Activated CD8-positive, alpha-beta T cell treated with anti-CD3 and anti-CD28 coated beads for 36 hours (primary cell): ENCODE measurements at regions not wholly inside any gene's neighbourhood (a gene's known extent, or its start where the extent isn't known, plus 50 kb on each side); places are given as distances from the start of the nearest gene placed in this dataset.

Source experiments
- ATAC-seq: fragments of 200-7000 bp; cut with Tn5 transposase; one replicate; pipeline ENCODE4 v1.10.0; 2021; ENCODE audit warnings: mild to moderate bottlenecking, moderate library complexity
- CTCF ChIA-PET: fragments of 350-600 bp; sonication (Branson Sonifier 250); formaldehyde crosslinking; loops from one replicate; lab custom pipeline; 2021; ENCODE audit warnings: antibody characterized with exemption; lab: Charles Lee
- POLR2A ChIA-PET: fragments of 350-600 bp; sonication (Branson Sonifier 250); formaldehyde crosslinking; loops from one replicate; lab custom pipeline; 2021; ENCODE audit warnings: antibody characterized with exemption; lab: Charles Lee
- DNase-seq: peaks from one replicate; pipeline ENCODE4 v3.0.0-alpha.2; 2020
- H3K27ac Mint-ChIP-seq: one replicate; pipeline ENCODE4 v1.8.0; 2021; ENCODE audit warnings: mild to moderate bottlenecking, mixed read lengths
- H3K27me3 Mint-ChIP-seq: one replicate; pipeline ENCODE4 v1.8.0; 2021; ENCODE audit warnings: mixed read lengths
- H3K36me3 Mint-ChIP-seq: one replicate; pipeline ENCODE4 v1.8.0; 2021; ENCODE audit warnings: low read depth, mixed read lengths
- H3K4me1 Mint-ChIP-seq: one replicate; pipeline ENCODE4 v1.8.0; 2021; ENCODE audit warnings: low read depth, mixed read lengths
- H3K4me3 Mint-ChIP-seq: one replicate; pipeline ENCODE4 v1.8.0; 2021; ENCODE audit warnings: mild to moderate bottlenecking, moderate library complexity, mixed read lengths
- H3K9me3 Mint-ChIP-seq: one replicate; pipeline ENCODE4 v1.8.0; 2021; ENCODE audit warnings: mixed read lengths
- intact Hi-C: fragments of 100-400 bp; cut with micrococcal nuclease; formaldehyde crosslinking; loops from one replicate; pipeline ENCODE4 v1.10.0; 2022
- TF ChIP-seq, protein P1 (sequence below): fragments of 200-600 bp; IDR thresholded peaks from one replicate; pipeline ENCODE4 v1.8.0; 2022; ENCODE audit warnings: antibody characterized with exemption, mild to moderate bottlenecking

DNA sequence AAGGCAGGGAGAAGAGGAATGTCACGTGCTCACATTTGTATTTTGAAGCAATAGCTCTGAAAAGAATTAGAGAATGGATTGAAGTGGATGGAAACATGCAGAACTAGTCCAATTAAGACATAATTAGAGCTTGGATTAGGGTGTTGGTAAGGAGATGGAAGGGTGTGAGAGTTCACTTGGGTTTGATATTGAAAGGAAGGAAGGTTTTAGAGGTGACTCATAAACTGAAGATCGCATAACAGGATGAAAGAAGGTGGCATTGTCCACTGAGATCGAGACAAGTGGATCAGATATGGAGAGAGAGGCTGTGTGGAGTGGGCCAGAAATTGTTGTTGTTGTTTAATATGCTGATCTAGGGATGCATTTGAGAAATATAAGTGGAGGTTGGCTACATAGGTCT, 244.0 kb upstream of the SMIM31 start:
- no peak for ATAC-seq
- DNase-seq: no peak
- no peak overlapping the region for H3K27ac Mint-ChIP-seq
- H3K9me3 Mint-ChIP-seq: no peaks in the 10 kb centered on the region
- TF ChIP-seq, protein P1, sequence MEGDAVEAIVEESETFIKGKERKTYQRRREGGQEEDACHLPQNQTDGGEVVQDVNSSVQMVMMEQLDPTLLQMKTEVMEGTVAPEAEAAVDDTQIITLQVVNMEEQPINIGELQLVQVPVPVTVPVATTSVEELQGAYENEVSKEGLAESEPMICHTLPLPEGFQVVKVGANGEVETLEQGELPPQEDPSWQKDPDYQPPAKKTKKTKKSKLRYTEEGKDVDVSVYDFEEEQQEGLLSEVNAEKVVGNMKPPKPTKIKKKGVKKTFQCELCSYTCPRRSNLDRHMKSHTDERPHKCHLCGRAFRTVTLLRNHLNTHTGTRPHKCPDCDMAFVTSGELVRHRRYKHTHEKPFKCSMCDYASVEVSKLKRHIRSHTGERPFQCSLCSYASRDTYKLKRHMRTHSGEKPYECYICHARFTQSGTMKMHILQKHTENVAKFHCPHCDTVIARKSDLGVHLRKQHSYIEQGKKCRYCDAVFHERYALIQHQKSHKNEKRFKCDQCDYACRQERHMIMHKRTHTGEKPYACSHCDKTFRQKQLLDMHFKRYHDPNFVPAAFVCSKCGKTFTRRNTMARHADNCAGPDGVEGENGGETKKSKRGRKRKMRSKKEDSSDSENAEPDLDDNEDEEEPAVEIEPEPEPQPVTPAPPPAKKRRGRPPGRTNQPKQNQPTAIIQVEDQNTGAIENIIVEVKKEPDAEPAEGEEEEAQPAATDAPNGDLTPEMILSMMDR: no peak
- CTCF ChIA-PET: no interaction called here
- no peaks in the 10 kb centered on the region for H3K4me1 Mint-ChIP-seq
- intact Hi-C loops: no loop called here
- no peaks in the 10 kb centered on the region for H3K27me3 Mint-ChIP-seq
- H3K4me3 Mint-ChIP-seq: no peak overlapping the region
- POLR2A ChIA-PET: no interaction called here
- no peaks in the 10 kb centered on the region for H3K36me3 Mint-ChIP-seq

DNA sequence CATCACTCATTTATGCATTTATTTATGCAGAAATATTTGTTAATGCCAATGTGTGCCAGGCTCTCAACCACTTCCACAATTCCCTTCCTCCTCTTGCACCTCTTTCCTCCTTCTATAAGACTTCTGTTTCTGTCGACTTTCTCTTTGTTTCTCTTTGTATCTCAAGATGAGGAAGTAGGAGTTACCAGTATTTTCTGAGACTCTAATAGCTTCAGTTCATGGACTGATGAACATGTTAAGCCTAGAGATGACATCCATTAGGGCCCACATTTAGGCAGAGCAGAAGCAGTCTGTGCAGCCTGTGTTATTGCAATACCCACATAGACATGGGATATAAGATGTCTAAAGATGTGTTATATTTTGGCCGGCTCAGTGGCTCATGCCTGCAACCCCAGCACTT, 241.8 kb upstream of the SMIM31 start:
- H3K27me3 Mint-ChIP-seq: no peaks in the 10 kb centered on the region
- no peaks in the 10 kb centered on the region for H3K9me3 Mint-ChIP-seq
- H3K4me3 Mint-ChIP-seq: no peak overlapping the region
- ATAC-seq (no peak), DNase-seq (no peak)
- TF ChIP-seq, protein P1: no peak
- H3K27ac Mint-ChIP-seq: no peak overlapping the region
- CTCF ChIA-PET: no interaction called here
- intact Hi-C loops: no loop called here
- H3K36me3 Mint-ChIP-seq: no peaks in the 10 kb centered on the region
- no peaks in the 10 kb centered on the region for H3K4me1 Mint-ChIP-seq
- POLR2A ChIA-PET: no interaction called here

DNA sequence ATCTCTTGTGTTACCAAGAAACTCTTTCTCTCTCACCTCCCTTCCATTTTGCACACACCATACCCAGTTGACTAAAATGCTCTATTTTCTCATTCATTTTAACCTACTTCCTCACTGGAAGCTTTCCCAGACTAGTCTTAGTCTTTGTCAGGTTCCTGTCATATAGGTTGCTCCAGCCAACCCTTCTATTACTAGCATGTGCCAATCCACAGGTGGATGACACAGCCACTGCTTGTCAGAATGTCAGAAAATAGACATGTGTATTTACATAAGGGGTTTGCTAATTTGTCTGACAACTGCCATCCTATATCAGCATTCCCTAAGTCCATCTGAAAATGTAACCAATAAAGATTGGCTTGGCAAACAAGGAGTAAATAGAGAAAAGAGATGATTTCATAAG, 239.2 kb upstream of the SMIM31 start:
- intact Hi-C loops: no loop called here
- Mint-ChIP-seq H3K27me3 (no peaks in the 10 kb centered on the region), H3K9me3 (no peaks in the 10 kb centered on the region), H3K4me3 (no peak overlapping the region), H3K4me1 (no peaks in the 10 kb centered on the region), H3K36me3 (no peaks in the 10 kb centered on the region), H3K27ac (no peak overlapping the region)
- ATAC-seq: no peak
- ChIA-PET POLR2A (no interaction called here), CTCF (no interaction called here)
- no peak for DNase-seq
- TF ChIP-seq, protein P1: no peak

DNA sequence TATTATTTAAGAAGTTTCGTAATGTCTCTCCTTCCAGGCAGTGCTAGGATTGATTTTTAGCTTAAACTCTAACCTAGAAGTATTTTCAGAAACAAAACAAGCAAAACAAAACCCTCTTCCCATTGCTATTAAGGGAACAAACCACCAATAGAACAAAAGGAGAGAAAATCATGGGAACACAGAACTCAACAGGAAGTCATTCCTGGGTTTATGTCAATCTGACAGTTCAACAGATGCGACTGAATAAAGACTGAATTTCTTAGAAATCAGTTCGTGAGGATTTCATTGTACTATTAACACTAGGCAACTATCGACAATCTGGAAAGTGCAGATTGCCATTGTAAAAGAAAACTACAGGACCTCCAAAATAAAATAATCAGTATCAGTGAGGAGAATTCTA, 229.1 kb upstream of the SMIM31 start:
- Mint-ChIP-seq H3K4me1 (no peaks in the 10 kb centered on the region), H3K27ac (no peak overlapping the region), H3K36me3 (no peaks in the 10 kb centered on the region), H3K4me3 (no peak overlapping the region), H3K27me3 (no peaks in the 10 kb centered on the region), H3K9me3 (no peaks in the 10 kb centered on the region)
- ChIA-PET CTCF (no interaction called here), POLR2A (no interaction called here)
- ATAC-seq (no peak), DNase-seq (no peak)
- TF ChIP-seq, protein P1: no peak
- intact Hi-C loops: no loop called here

DNA sequence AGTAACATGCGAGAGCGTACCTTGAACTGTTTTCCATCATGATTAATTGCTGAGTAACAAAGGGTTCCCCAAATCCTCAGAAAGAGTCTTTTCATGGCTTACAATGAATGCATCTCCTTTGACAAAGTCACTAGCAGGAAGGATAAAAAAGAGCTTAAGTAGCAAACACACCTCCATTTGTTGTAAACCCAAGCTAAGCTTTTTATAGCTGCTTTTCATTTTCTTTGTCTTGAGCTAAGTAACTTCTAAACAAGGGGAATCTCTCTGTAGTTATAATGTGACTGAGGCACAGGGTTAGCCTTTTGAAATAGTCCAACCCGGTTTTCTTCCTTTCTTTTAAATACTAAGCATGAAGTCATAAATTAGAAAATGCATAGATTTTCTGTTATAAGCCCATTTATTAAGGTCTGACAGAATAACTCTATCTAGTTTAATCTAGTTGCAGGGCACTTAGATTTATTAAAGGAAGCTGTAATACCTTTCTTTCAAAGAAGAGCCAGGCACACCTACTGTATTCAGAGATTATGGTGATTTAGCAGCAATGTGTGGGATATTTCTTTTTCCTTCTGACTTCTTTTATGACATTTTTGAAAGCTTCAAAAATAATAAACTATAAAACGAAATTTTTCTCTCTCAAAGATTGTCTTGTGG, 226.9 kb upstream of the SMIM31 start:
- CTCF ChIA-PET: no interaction called here

More for the DNA sequence above, 226.9 kb upstream of the SMIM31 start:
- no peaks in the 10 kb centered on the region for H3K4me1 Mint-ChIP-seq
- TF ChIP-seq, protein P1: no peak
- H3K36me3 Mint-ChIP-seq: no peaks in the 10 kb centered on the region
- no peak overlapping the region for H3K27ac Mint-ChIP-seq
- no peak overlapping the region for H3K4me3 Mint-ChIP-seq
- POLR2A ChIA-PET: no interaction called here
- DNase-seq: no peak
- peaks cover 5% of the 10 kb centered on the region for H3K9me3 Mint-ChIP-seq
- intact Hi-C loops: no loop called here
- ATAC-seq: no peak
- H3K27me3 Mint-ChIP-seq: no peaks in the 10 kb centered on the region
